ENCODE measurements at regions not wholly inside any gene's neighbourhood (a gene's known extent, or its start where the extent isn't known, plus 50 kb on each side); places are given as distances from the start of the nearest gene placed in this dataset.

DNA sequence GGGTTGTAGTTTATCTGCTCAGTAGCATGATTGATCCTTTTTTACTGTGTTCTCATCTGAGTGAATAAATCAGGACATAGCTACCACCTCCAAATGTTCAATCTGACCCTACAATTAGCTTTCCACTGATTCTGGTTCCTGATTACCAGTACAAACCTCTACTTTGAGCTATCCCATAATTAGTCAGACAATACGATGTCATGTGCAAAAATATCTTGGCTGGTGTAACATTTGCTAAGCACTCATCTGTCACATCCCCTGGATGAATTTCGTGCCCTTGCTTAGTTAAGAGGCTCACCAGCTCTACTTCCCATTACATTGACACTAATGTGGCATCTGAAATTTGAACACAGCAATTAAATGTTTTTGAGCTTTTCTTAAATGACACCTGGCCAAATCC lies 1101.0 kb upstream of the PCDH7 start:
- no peaks in the 10 kb centered on the region for H3K9me3 ChIP-seq
- DNase-seq: peak in 1 of 2 donors; percentile 1
- H3K4me3 ChIP-seq: no peak overlapping the region
- no peak for TF ChIP-seq POLR2A (IDR thresholded peaks at IDR 0.05)
- H3K27me3 ChIP-seq: no peaks in the 10 kb centered on the region
- no peak overlapping the region for H3K27ac ChIP-seq
- no peaks in the 10 kb centered on the region for H3K4me1 ChIP-seq
- WGBS, 5 donors: 64 to 84% (median 73%) methylated on average over 2 of the region's 2 CpGs
- no peaks in the 10 kb centered on the region for H3K36me3 ChIP-seq
- intact Hi-C loops (cut with DNase I; ENCODE audit: low total_unique reads): no loop called here

DNA sequence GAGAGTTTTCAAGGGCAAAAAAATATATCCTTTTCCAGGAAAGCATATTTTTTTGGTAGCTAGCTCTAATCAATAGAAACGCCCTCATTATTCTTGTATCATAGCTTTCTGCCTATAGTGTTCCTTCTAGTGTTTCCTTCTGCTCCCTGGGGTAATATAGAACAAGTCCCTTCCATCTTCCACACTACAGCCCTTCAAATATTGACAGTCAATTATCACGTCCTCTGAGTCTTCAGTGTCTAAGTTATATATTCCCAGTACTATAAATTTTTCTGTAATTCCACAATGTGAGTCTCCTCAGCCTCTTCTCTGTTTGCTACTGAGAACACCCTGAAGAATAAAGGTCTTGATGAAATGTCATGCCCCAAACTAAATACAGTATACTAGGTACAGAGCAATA lies 1088.0 kb upstream of the PCDH7 start:
- 28 to 53% (median 39%) methylated on average over 2 of the region's 2 CpGs for WGBS, 5 donors
- Histone ChIP-seq H3K36me3 (no peaks in the 10 kb centered on the region), H3K9me3 (no peaks in the 10 kb centered on the region), H3K4me3 (no peak overlapping the region), H3K27ac (no peak overlapping the region), H3K4me1 (no peaks in the 10 kb centered on the region), H3K27me3 (no peaks in the 10 kb centered on the region)
- DNase-seq: no peak
- intact Hi-C loops (cut with DNase I; ENCODE audit: low total_unique reads): no loop called here
- TF ChIP-seq POLR2AphosphoS5 (IDR thresholded peaks at IDR 0.05): no peak
- TF ChIP-seq EP300 (IDR thresholded peaks at IDR 0.05): no peak
- no peak for TF ChIP-seq POLR2A (IDR thresholded peaks at IDR 0.05)
- no peak for TF ChIP-seq CTCF (IDR thresholded peaks at IDR 0.05)

DNA sequence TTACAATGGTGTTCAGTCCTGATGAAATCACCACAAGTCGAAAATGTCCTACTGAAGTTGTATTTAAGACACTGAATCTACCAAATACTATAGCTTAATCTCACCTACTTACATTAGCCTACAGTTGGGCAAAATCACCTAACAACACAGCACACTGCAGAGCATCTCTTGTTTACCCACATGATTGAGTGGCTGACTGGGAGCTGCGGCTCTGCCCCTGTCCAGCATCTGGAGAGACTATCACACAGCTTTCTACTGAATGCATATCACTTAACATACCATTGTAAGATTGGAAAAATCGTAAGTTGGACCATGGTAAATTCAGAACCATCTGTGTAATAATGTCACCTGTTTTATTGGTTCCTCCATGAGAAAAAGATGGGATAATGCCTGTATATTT lies 1083.2 kb upstream of the PCDH7 start:
- Histone ChIP-seq H3K27me3 (no peaks in the 10 kb centered on the region), H3K36me3 (no peaks in the 10 kb centered on the region), H3K4me1 (no peaks in the 10 kb centered on the region), H3K4me3 (no peak overlapping the region), H3K27ac (no peak overlapping the region), H3K9me3 (no peaks in the 10 kb centered on the region)
- intact Hi-C loops (cut with DNase I; ENCODE audit: low total_unique reads): no loop called here
- TF ChIP-seq POLR2AphosphoS5 (IDR thresholded peaks at IDR 0.05) (no peak), CTCF (IDR thresholded peaks at IDR 0.05) (no peak), POLR2A (IDR thresholded peaks at IDR 0.05) (no peak), EP300 (IDR thresholded peaks at IDR 0.05) (no peak)
- WGBS, 5 donors: 30 to 45% (median 38%) methylated on average over 3 of the region's 3 CpGs
- no peak for DNase-seq

DNA sequence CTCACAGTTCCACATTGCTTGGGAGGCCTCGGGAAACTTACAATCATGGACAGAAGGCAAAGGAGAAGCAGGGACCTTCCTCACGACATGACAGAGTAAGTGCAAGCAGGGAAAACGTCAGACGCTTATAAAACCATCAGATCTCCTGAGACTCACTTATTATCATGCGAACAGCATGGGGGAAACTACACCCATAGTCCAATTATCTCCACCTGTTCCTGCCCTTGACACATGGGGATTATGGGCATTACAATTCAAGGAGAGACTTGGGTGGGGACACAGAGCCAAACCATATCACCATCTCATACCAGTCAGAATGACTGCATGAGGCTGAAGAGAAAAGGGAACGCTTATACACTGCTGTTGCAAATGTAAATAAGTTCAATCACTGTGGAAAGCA lies 1066.9 kb upstream of the PCDH7 start:
- no peak overlapping the region for H3K27ac ChIP-seq
- TF ChIP-seq POLR2AphosphoS5 (IDR thresholded peaks at IDR 0.05) (no peak), CTCF (IDR thresholded peaks at IDR 0.05) (no peak), EP300 (IDR thresholded peaks at IDR 0.05) (no peak), POLR2A (IDR thresholded peaks at IDR 0.05) (no peak)
- 71 to 78% (median 75%) methylated on average over 6 of the region's 6 CpGs for WGBS, 5 donors
- DNase-seq: no peak
- no peaks in the 10 kb centered on the region for H3K4me1 ChIP-seq
- H3K27me3 ChIP-seq: no peaks in the 10 kb centered on the region
- H3K36me3 ChIP-seq: no peaks in the 10 kb centered on the region
- H3K4me3 ChIP-seq: no peak overlapping the region
- intact Hi-C loops (cut with DNase I; ENCODE audit: low total_unique reads): no loop called here
- no peaks in the 10 kb centered on the region for H3K9me3 ChIP-seq

GRCh38 chr4:29680644-29681043 lies 1039.5 kb upstream of the PCDH7 start:
- Histone ChIP-seq H3K4me1 (no peaks in the 10 kb centered on the region), H3K27ac (no peak overlapping the region), H3K36me3 (no peaks in the 10 kb centered on the region), H3K9me3 (no peaks in the 10 kb centered on the region), H3K4me3 (no peak overlapping the region), H3K27me3 (no peaks in the 10 kb centered on the region)
- intact Hi-C loops (cut with DNase I; ENCODE audit: low total_unique reads): no loop called here
- no peak for TF ChIP-seq CTCF (IDR thresholded peaks at IDR 0.05)
- TF ChIP-seq EP300 (IDR thresholded peaks at IDR 0.05): no peak
- TF ChIP-seq POLR2A (IDR thresholded peaks at IDR 0.05): no peak
- no peak for TF ChIP-seq POLR2AphosphoS5 (IDR thresholded peaks at IDR 0.05)
- 44 to 68% (median 59%) methylated on average over 1 of the region's 1 CpG for WGBS, 5 donors
- DNase-seq: no peak
